GM12878 (cell line): ENCODE measurements at regions not wholly inside any gene's neighbourhood (a gene's known extent, or its start where the extent isn't known, plus 50 kb on each side); places are given as distances from the start of the nearest gene placed in this dataset.

Experiments
- ATAC-seq: fragments of 200-7000 bp; cut with Tn5 transposase; 3 replicates; pipeline ENCODE4 v1.9.1; 2020; ENCODE audit warnings: mild to moderate bottlenecking, moderate library complexity
- BruUV-seq: library from RNA; stranded (reverse); fragments of 400-500 nt; replicated peaks from 2 replicates; lab custom pipeline; 2021; lab: Mats Ljungman, UMichigan
- CTCF ChIA-PET: fragments of 300-600 bp; sonication (Branson Sonifier 250); formaldehyde crosslinking; extraction: SDS; loops from one replicate; lab custom pipeline; 2021; ENCODE audit warnings: inconsistent platforms; lab: Yijun Ruan, JAX
- POLR2A ChIA-PET: fragments of 350-600 bp; formaldehyde crosslinking; extraction: SDS; loops from one replicate; lab custom pipeline; 2021; ENCODE audit warnings: inconsistent platforms; lab: Charles Lee
- RAD21 ChIA-PET: fragments of 300-600 bp; sonication (Branson Sonifier 250); formaldehyde crosslinking; loops from one replicate; lab custom pipeline; 2023; ENCODE audit warnings: antibody characterized with exemption; ENCODE audit not compliant: unreplicated experiment; lab: Charles Lee
- SMC1A ChIA-PET: fragments of 300-600 bp; sonication (Branson Sonifier 250); formaldehyde crosslinking; loops from one replicate; lab custom pipeline; 2023; ENCODE audit not compliant: unreplicated experiment, uncharacterized antibody; lab: Charles Lee
- DNase-seq: peaks from one replicate; pipeline ENCODE4 v3.0.0-alpha.2; 2011; ENCODE audit warnings: low read depth, low spot score
- FAIRE-seq: peaks from 3 replicates; lab custom pipeline; 2011; peaks lifted over from hg19 to GRCh38; lab: Jason Lieb, UNC
- H2AFZ ChIP-seq: 2 replicates; pipeline ENCODE4 v1.6.0; 2011; ENCODE audit warnings: low read depth, low read length, control low read depth; ENCODE audit not compliant: control insufficient read depth
- H3K27ac ChIP-seq: 2 replicates; pipeline ENCODE4 v1.5.1; 2011; ENCODE audit warnings: control low read depth; ENCODE audit not compliant: control insufficient read depth, insufficient read depth
- H3K27me3 ChIP-seq, 2 experiments: replicated peaks in 1 of 2; 2 replicates each; pipeline versions ENCODE4 v1.6.0 to v1.6.1; 2011; ENCODE audit warnings: low read length in 1 of 2; ENCODE audit not compliant: control insufficient read depth in 2 of 2, insufficient read depth in 2 of 2
- H3K36me3 ChIP-seq, 2 experiments: 2 replicates each; pipeline ENCODE4 v1.5.1; 2011; ENCODE audit warnings: low read length in 1 of 2; ENCODE audit not compliant: control insufficient read depth in 2 of 2, insufficient read depth in 2 of 2
- H3K4me1 ChIP-seq: 2 replicates; pipeline ENCODE4 v1.6.1; 2011; ENCODE audit warnings: mild to moderate bottlenecking, low read length, moderate library complexity, mixed read lengths; ENCODE audit not compliant: control insufficient read depth, insufficient read depth
- H3K4me2 ChIP-seq: 2 replicates; pipeline ENCODE4 v1.6.0; 2011; ENCODE audit warnings: control low read depth; ENCODE audit not compliant: control insufficient read depth, insufficient read depth
- H3K4me3 ChIP-seq: fragments of 200-600 bp; sonication (generic); 2 replicates; pipeline ENCODE4 v1.5.1; 2016
- H3K79me2 ChIP-seq: 2 replicates; pipeline ENCODE4 v1.6.0; 2011; ENCODE audit warnings: low read length; ENCODE audit not compliant: control insufficient read depth, insufficient read depth
- H3K9ac ChIP-seq: 2 replicates; pipeline ENCODE4 v1.8.0; 2011; ENCODE audit warnings: low read length, control low read depth, mixed read lengths; ENCODE audit not compliant: control insufficient read depth, insufficient read depth
- H3K9me3 ChIP-seq: replicated peaks from 3 replicates; pipeline ENCODE4 v1.5.1; 2011; ENCODE audit warnings: mild to moderate bottlenecking, low read length; ENCODE audit not compliant: control insufficient read depth, insufficient read depth
- H4K20me1 ChIP-seq: 2 replicates; pipeline ENCODE4 v1.6.0; 2011; ENCODE audit not compliant: control insufficient read depth, insufficient read depth
- IKZF1 ChIP-seq: fragments of 450-650 bp; conservative IDR thresholded peaks from 2 replicates; pipeline ENCODE4 v1.6.1; 2017; ENCODE audit warnings: antibody characterized with exemption, mild to moderate bottlenecking
- IRF4 ChIP-seq: IDR thresholded peaks from 2 replicates; pipeline ENCODE4 v1.6.1; 2011; ENCODE audit warnings: low read depth, low read length
- PKNOX1 ChIP-seq: fragments of 450-650 bp; IDR thresholded peaks from 2 replicates; pipeline ENCODE4 v1.6.1; 2016; ENCODE audit warnings: mild to moderate bottlenecking
- SMAD1 ChIP-seq: fragments of 450-650 bp; IDR thresholded peaks from 2 replicates; pipeline ENCODE4 v1.6.1; 2018; ENCODE audit warnings: mild to moderate bottlenecking, low read depth; ENCODE audit not compliant: partially characterized antibody
- SREBF1 ChIP-seq: IDR thresholded peaks from 2 replicates; pipeline ENCODE4 v1.6.1; 2012; ENCODE audit warnings: mild to moderate bottlenecking, low read length
- SREBF2 ChIP-seq: IDR thresholded peaks from 2 replicates; pipeline ENCODE4 v1.6.1; 2012; ENCODE audit warnings: mild to moderate bottlenecking, low read length
- WRNIP1 ChIP-seq: IDR thresholded peaks from 2 replicates; pipeline ENCODE4 v1.6.1; 2011; ENCODE audit warnings: low read depth, low read length, improper control_type of control experiment, borderline replicate concordance
- WGBS: methylation state at CpG from one replicate; pipeline ENCODE4 v1.1.6; 2016; ENCODE audit warnings: low lambda C conversion rate; ENCODE audit not compliant: insufficient replicate concordance, insufficient coverage; ENCODE audit errors: missing lambda C conversion rate; 5-methylcytosine and 5-hydroxymethylcytosine counted together
- in situ Hi-C: fragments of 300-500 bp; cut with MboI; formaldehyde crosslinking; loops from 9 replicates; pipeline ENCODE4 v1.14.3; 2018; ENCODE audit warnings: mixed read lengths
- intact Hi-C: fragments of 100-400 bp; cut with micrococcal nuclease; formaldehyde crosslinking; loops from one replicate; pipeline ENCODE4 v1.14.2; 2022; ENCODE audit not compliant: unreplicated experiment
- TF ChIP-seq, protein P1 (sequence below): fragments of 450-650 bp; IDR thresholded peaks from 2 replicates; pipeline ENCODE4 v1.6.1; 2017; ENCODE audit warnings: low read depth, mild to moderate bottlenecking, moderate library complexity
- TF ChIP-seq, protein P2 (sequence below): fragments of 450-650 bp; IDR thresholded peaks from 2 replicates; pipeline ENCODE4 v1.6.1; 2014; ENCODE audit warnings: mild to moderate bottlenecking
- TF ChIP-seq, protein P3 (sequence below): fragments of 450-650 bp; IDR thresholded peaks from 2 replicates; pipeline ENCODE4 v1.6.1; 2018; ENCODE audit warnings: borderline replicate concordance, mild to moderate bottlenecking; ENCODE audit not compliant: partially characterized antibody

DNA sequence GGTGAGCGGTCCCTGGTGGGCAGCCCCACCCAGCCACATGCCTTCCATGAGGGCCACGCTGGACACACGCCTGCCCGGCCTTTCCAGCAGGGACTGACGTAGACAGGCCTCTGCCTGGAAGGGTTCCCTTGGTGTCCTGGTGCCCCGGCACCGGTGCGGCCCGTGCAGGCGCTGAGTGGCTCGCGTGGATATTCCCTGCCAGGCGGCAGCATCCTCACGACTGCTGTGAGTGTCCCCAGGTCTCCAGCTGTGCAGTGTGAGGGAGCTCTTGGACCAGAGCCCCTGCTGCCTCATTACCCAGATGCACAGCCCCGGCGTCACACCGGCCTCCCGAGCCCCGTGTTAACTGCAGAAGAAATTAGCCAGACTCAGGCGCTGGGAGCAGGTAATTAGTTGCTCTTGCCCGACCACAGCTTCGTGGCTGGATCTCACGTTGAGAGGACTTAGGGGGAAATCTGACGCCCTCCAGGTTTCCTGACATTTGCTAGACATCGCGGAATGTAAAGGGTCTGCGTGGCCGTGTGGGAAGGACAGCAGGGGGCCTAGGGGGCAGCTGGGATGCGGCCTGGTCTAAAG is 1196.3 kb downstream of the BRD1 start:
- Histone ChIP-seq H3K4me3 (no peak overlapping the region), H3K79me2 (no peaks in the 10 kb centered on the region), H3K9ac (no peak overlapping the region), H3K9me3 (no peaks in the 10 kb centered on the region; the same call in 2 of the 3 replicates), H3K4me1 (no peaks in the 10 kb centered on the region)
- intact Hi-C loops = no loop called here
- CTCF ChIA-PET = no interaction called here
- RAD21 ChIA-PET = no interaction called here
- no TSS peak for BruUV-seq
- POLR2A ChIA-PET = no interaction called here
- TF ChIP-seq IKZF1 = no peak
- TF ChIP-seq IRF4 = no peak
- TF ChIP-seq WRNIP1 = no peak
- no peak for TF ChIP-seq SMAD1
- TF ChIP-seq SREBF1 = no peak
- TF ChIP-seq, protein P1, sequence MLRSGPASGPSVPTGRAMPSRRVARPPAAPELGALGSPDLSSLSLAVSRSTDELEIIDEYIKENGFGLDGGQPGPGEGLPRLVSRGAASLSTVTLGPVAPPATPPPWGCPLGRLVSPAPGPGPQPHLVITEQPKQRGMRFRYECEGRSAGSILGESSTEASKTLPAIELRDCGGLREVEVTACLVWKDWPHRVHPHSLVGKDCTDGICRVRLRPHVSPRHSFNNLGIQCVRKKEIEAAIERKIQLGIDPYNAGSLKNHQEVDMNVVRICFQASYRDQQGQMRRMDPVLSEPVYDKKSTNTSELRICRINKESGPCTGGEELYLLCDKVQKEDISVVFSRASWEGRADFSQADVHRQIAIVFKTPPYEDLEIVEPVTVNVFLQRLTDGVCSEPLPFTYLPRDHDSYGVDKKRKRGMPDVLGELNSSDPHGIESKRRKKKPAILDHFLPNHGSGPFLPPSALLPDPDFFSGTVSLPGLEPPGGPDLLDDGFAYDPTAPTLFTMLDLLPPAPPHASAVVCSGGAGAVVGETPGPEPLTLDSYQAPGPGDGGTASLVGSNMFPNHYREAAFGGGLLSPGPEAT = no peak
- TF ChIP-seq, protein P2, sequence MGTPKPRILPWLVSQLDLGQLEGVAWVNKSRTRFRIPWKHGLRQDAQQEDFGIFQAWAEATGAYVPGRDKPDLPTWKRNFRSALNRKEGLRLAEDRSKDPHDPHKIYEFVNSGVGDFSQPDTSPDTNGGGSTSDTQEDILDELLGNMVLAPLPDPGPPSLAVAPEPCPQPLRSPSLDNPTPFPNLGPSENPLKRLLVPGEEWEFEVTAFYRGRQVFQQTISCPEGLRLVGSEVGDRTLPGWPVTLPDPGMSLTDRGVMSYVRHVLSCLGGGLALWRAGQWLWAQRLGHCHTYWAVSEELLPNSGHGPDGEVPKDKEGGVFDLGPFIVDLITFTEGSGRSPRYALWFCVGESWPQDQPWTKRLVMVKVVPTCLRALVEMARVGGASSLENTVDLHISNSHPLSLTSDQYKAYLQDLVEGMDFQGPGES = no peak
- no peak for TF ChIP-seq PKNOX1
- no peak for TF ChIP-seq SREBF2
- TF ChIP-seq, protein P3, sequence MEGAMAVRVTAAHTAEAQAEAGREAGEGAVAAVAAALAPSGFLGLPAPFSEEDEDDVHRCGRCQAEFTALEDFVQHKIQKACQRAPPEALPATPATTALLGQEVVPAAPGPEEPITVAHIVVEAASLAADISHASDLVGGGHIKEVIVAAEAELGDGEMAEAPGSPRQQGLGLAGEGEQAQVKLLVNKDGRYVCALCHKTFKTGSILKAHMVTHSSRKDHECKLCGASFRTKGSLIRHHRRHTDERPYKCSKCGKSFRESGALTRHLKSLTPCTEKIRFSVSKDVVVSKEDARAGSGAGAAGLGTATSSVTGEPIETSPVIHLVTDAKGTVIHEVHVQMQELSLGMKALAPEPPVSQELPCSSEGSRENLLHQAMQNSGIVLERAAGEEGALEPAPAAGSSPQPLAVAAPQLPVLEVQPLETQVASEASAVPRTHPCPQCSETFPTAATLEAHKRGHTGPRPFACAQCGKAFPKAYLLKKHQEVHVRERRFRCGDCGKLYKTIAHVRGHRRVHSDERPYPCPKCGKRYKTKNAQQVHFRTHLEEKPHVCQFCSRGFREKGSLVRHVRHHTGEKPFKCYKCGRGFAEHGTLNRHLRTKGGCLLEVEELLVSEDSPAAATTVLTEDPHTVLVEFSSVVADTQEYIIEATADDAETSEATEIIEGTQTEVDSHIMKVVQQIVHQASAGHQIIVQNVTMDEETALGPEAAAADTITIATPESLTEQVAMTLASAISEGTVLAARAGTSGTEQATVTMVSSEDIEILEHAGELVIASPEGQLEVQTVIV = no peak
- TF ChIP-seq, all 136 proteins: peak for 0
- DNase-seq (no peak), FAIRE-seq (no peak), ATAC-seq (no peak)
- Histone ChIP-seq H3K36me3 (no peaks in the 10 kb centered on the region), H3K27ac (no peak overlapping the region), H4K20me1 (no peaks in the 10 kb centered on the region), H3K4me2 (no peak overlapping the region), H2AFZ (no peak overlapping the region), H3K27me3 (no peaks in the 10 kb centered on the region)
- in situ Hi-C loops = no loop called here
- SMC1A ChIA-PET = no interaction called here
- WGBS = 64% methylated on average over 29 of the region's 29 CpGs
